Naive B cell (primary cell): ENCODE measurements at regions not wholly inside any gene's neighbourhood (a gene's known extent, or its start where the extent isn't known, plus 50 kb on each side); places are given as distances from the start of the nearest gene placed in this dataset.

Experiments used
- ATAC-seq, 2 donors: fragments of 150-1000 bp; cut with Tn5 transposase; 2 replicates each; pipeline ENCODE4 v1.10.0; 2021; ENCODE audit warnings: low read depth in 2 of 2, mild to moderate bottlenecking in 2 of 2, moderate library complexity in 2 of 2
- DNase-seq: peaks from one replicate; pipeline ENCODE4 v3.0.0; 2022
- H3K27ac Mint-ChIP-seq, 6 donors: one replicate each; pipeline ENCODE4 v1.8.0; 2020 to 2022; ENCODE audit warnings: mild to moderate bottlenecking in 6 of 6, mixed read lengths in 6 of 6, moderate library complexity in 5 of 6, inconsistent platforms in 2 of 6
- H3K27me3 Mint-ChIP-seq, 3 donors: one replicate each; pipeline ENCODE4 v1.8.0; 2021 to 2022; ENCODE audit warnings: mixed read lengths in 3 of 3, mild to moderate bottlenecking in 1 of 3
- H3K36me3 Mint-ChIP-seq, 2 donors: one replicate each; pipeline ENCODE4 v1.8.0; 2020 to 2022; ENCODE audit warnings: mixed read lengths in 2 of 2, inconsistent platforms in 1 of 2, mild to moderate bottlenecking in 1 of 2
- H3K4me1 Mint-ChIP-seq, 3 donors: one replicate each; pipeline ENCODE4 v1.8.0; 2020 to 2022; ENCODE audit warnings: mixed read lengths in 3 of 3, inconsistent platforms in 1 of 3, mild to moderate bottlenecking in 1 of 3, moderate library complexity in 1 of 3
- H3K4me3 Mint-ChIP-seq, 8 donors: one replicate each; pipeline ENCODE4 v1.8.0; 2020 to 2022; ENCODE audit warnings: mild to moderate bottlenecking in 8 of 8, mixed read lengths in 8 of 8, moderate library complexity in 8 of 8, inconsistent platforms in 2 of 8
- H3K9me3 Mint-ChIP-seq, 7 donors: one replicate each; pipeline ENCODE4 v1.8.0; 2020 to 2022; ENCODE audit warnings: mixed read lengths in 7 of 7, mild to moderate bottlenecking in 5 of 7, inconsistent platforms in 2 of 7, moderate library complexity in 1 of 7

- no peak overlapping the region for H3K27ac Mint-ChIP-seq
- H3K9me3 Mint-ChIP-seq = peaks cover 0 to 6% (median 2%) of the 10 kb centered on the region in 7 donors
- DNase-seq = no peak
- ATAC-seq = no peak
- no peaks in the 10 kb centered on the region for H3K36me3 Mint-ChIP-seq
- H3K4me1 Mint-ChIP-seq = no peaks in the 10 kb centered on the region
- no peak overlapping the region for H3K4me3 Mint-ChIP-seq
- peaks cover 14 to 32% (median 17%) of the 10 kb centered on the region in 3 donors for H3K27me3 Mint-ChIP-seq
Measured at GRCh38 chr18:51426996-51427395, 229.5 kb upstream of the MEX3C start.

- H3K27ac Mint-ChIP-seq = no peak overlapping the region
- H3K27me3 Mint-ChIP-seq = peaks cover 25 to 36% (median 26%) of the 10 kb centered on the region in 3 donors
- H3K4me3 Mint-ChIP-seq = no peak overlapping the region
- no peaks in the 10 kb centered on the region for H3K36me3 Mint-ChIP-seq
- H3K4me1 Mint-ChIP-seq = no peaks in the 10 kb centered on the region
- DNase-seq (no peak), ATAC-seq (no peak)
- H3K9me3 Mint-ChIP-seq = peaks cover 0 to 6% (median 4%) of the 10 kb centered on the region in 7 donors
Measured at GRCh38 chr18:51429644-51430043, 232.2 kb upstream of the MEX3C start.

GRCh38 chr18:51430538-51430937 is 233.1 kb upstream of the MEX3C start:
- no peak for ATAC-seq
- peaks cover 18 to 29% (median 21%) of the 10 kb centered on the region in 3 donors for H3K27me3 Mint-ChIP-seq
- no peak for DNase-seq
- H3K36me3 Mint-ChIP-seq = no peaks in the 10 kb centered on the region
- H3K4me1 Mint-ChIP-seq = no peaks in the 10 kb centered on the region
- peak overlapping the region in 1 of 6 donors; percentile 1 for H3K27ac Mint-ChIP-seq
- peaks cover 0 to 6% (median 4%) of the 10 kb centered on the region in 7 donors for H3K9me3 Mint-ChIP-seq
- H3K4me3 Mint-ChIP-seq = no peak overlapping the region

GRCh38 chr18:51433296-51433695 is 235.8 kb upstream of the MEX3C start:
- Mint-ChIP-seq H3K36me3 (no peaks in the 10 kb centered on the region), H3K4me1 (no peaks in the 10 kb centered on the region), H3K4me3 (no peak overlapping the region), H3K9me3 (peaks cover 0 to 6% (median 4%) of the 10 kb centered on the region in 7 donors), H3K27me3 (peaks cover 23 to 38% (median 34%) of the 10 kb centered on the region in 3 donors), H3K27ac (no peak overlapping the region)
- ATAC-seq (no peak), DNase-seq (no peak)

DNA sequence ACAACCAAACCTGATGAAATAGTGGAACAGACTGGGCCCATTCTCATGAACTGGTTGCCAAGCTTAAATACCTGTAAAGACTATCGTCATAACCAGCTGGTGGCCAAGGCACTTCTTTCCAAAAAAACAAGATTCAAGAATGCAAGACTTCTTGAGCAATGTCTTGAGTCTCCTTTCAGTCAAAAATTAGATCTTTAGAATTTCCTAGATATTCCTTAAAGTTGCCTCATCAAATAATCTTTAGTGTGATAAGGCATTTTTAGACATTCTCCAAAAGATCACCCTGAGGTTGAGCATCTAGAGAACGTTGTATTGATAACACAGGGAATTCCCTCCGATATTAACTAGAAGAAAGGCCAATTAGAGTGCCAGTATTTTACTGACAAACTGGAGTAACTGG is 236.4 kb upstream of the MEX3C start:
- H3K4me1 Mint-ChIP-seq = no peaks in the 10 kb centered on the region
- H3K4me3 Mint-ChIP-seq = no peak overlapping the region
- no peak for DNase-seq
- H3K9me3 Mint-ChIP-seq = peaks cover 0 to 6% (median 4%) of the 10 kb centered on the region in 7 donors
- no peak overlapping the region for H3K27ac Mint-ChIP-seq
- H3K27me3 Mint-ChIP-seq = peaks cover 29 to 41% (median 34%) of the 10 kb centered on the region in 3 donors
- no peaks in the 10 kb centered on the region for H3K36me3 Mint-ChIP-seq
- ATAC-seq = no peak

DNA sequence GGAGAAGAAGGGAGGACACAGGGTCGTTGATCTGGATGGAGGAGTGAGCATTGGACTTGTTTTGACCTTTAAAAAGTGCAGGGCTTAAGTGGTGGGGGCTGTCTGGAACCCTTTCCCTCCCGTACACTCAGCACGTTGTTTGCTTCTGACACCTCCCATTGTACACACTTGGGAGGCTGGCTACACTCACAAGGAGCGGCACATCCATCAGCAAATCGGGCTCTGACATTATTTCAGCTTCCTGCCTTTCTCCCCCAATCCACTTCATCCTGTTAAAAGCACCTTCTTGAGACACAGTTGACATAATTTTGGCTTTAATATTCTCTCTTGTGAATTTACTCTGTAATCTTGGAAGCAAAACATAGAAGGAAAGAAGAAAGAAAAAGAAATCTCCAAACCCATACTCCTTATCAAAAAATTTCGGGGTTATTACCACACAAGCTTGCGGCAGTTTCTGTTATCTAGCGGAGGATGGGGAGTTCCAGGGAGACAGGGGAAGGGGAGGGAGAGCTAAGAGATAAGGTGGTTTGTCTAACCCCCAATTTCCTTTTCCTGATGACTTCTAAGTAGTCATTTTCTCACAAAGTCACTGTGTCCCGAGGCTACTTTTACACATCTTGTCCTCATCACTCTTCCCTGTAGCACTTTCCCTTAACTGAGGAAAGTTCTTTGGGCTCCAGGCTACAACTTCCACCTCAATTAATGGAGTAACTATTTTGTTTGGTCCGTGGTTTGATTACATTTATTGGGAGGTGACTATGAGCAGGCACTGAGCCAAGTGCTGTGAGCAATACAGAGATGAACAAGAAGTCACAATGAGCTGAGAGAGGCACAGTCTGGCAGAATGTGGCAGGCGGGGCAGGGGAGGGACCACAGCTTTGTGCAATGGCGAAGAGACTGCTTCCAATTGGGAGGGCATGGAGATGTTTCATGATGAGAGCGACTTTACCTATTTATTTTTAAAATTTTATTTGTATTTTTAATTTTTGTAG is 240.1 kb upstream of the MEX3C start:
- DNase-seq (no peak), ATAC-seq (no peak)
- peaks cover 26 to 36% (median 34%) of the 10 kb centered on the region in 3 donors for H3K27me3 Mint-ChIP-seq
- H3K27ac Mint-ChIP-seq = no peak overlapping the region
- H3K4me1 Mint-ChIP-seq = no peaks in the 10 kb centered on the region
- H3K36me3 Mint-ChIP-seq = no peaks in the 10 kb centered on the region
- no peak overlapping the region for H3K4me3 Mint-ChIP-seq
- peaks cover 0 to 4% (median 0%) of the 10 kb centered on the region in 7 donors for H3K9me3 Mint-ChIP-seq

DNA sequence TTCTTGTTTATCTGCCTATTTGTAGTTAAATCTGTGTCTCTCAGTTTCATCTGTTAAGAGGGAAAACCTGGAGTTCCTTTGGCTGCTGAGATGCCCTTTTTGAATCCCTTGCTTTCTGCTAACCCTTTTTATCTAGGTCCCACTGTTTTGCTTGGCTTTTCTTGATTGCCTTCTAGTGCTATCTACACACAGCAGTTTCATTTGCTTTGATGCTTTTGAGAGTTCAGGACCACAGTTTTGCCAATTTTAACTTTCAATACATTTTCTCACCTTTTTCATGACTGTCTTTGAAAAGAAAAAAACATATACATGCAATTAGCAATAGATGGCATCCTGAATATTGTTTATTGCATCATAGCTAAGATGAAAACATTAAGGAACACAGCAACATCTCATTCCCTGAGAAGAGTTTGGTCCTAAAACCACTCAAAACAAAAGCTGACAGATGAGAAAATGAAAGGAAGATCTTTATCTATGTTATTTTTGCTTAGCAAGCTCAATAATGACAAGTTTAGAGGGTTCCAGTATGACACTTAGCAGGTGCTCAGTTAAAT is 241.4 kb upstream of the MEX3C start:
- no peak for ATAC-seq
- Mint-ChIP-seq H3K4me1 (no peaks in the 10 kb centered on the region), H3K9me3 (peaks cover 0 to 2% (median 0%) of the 10 kb centered on the region in 7 donors), H3K27ac (no peak overlapping the region), H3K4me3 (peak overlapping the region in 1 of 8 donors; percentile 12), H3K27me3 (peaks cover 23 to 43% (median 36%) of the 10 kb centered on the region in 3 donors), H3K36me3 (no peaks in the 10 kb centered on the region)
- DNase-seq = no peak

DNA sequence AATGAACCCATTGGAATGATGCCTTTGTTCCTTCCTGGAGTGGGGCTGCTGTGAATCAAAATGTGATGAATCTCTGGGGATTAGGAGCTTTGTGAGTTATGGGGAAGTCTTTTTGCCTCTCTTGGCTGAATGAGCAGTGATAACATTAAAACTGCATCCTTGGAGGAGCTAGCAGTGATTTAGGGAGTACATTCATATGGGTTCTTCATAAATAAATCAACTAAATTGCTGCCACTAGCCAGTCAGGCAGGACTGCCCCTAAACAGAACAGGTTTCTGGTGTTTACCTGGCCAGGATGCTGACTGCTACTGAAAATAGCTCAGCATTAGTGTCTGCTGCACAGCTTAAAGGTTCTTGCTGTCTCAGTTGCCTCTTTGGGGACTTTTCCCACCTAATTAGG is 244.5 kb upstream of the MEX3C start:
- H3K9me3 Mint-ChIP-seq = peaks cover 0 to 2% (median 0%) of the 10 kb centered on the region in 7 donors
- DNase-seq (no peak), ATAC-seq (no peak)
- H3K4me1 Mint-ChIP-seq = no peaks in the 10 kb centered on the region
- peaks cover 18 to 45% (median 38%) of the 10 kb centered on the region in 3 donors for H3K27me3 Mint-ChIP-seq
- no peaks in the 10 kb centered on the region for H3K36me3 Mint-ChIP-seq
- no peak overlapping the region for H3K27ac Mint-ChIP-seq
- H3K4me3 Mint-ChIP-seq = no peak overlapping the region

DNA sequence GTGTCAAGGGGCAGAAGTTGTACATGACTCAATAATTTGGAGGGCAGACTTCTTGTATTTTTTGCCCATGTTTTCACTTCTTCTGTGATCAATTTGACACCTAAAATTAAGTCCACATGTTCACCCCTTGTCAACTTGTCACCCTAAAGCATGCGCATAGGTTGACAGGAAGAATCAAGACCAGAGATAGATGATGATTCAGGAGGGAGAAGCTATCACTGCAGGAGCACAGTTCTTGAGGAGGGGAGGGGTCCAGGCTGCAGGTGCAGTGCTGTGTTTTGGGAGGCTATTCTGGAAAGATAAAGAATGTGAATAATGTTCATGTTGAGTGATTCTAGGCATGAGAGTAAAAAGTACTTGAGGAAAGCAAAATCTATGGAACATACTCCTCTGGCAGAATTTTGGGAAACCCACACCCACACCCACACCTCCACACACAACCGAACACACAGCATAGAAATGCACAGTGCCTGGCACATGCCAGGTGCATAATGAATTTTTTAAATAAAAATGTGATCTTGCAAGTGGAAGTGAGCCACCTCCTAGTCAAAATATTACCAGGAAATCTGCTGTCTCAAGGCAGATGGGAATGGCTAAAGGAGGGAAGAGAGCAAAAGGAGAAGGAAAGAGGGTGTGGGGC is 249.2 kb upstream of the MEX3C start:
- H3K27me3 Mint-ChIP-seq = peaks cover 0 to 40% (median 34%) of the 10 kb centered on the region in 3 donors

GRCh38 chr18:51447351-51448342 is 250.2 kb upstream of the MEX3C start:
- Mint-ChIP-seq H3K4me1 (no peaks in the 10 kb centered on the region), H3K27ac (no peak overlapping the region), H3K9me3 (peaks cover 0 to 4% (median 0%) of the 10 kb centered on the region in 7 donors), H3K4me3 (no peak overlapping the region), H3K27me3 (peaks cover 0 to 37% (median 33%) of the 10 kb centered on the region in 3 donors), H3K36me3 (no peaks in the 10 kb centered on the region)
- DNase-seq (no peak), ATAC-seq (no peak)

More for the DNA sequence above, 249.2 kb upstream of the MEX3C start:
- H3K36me3 Mint-ChIP-seq = no peaks in the 10 kb centered on the region
- H3K9me3 Mint-ChIP-seq = peaks cover 0 to 4% (median 0%) of the 10 kb centered on the region in 7 donors
- H3K4me1 Mint-ChIP-seq = no peaks in the 10 kb centered on the region
- DNase-seq (no peak), ATAC-seq (no peak)
- H3K27ac Mint-ChIP-seq = no peak overlapping the region
- H3K4me3 Mint-ChIP-seq = no peak overlapping the region

DNA sequence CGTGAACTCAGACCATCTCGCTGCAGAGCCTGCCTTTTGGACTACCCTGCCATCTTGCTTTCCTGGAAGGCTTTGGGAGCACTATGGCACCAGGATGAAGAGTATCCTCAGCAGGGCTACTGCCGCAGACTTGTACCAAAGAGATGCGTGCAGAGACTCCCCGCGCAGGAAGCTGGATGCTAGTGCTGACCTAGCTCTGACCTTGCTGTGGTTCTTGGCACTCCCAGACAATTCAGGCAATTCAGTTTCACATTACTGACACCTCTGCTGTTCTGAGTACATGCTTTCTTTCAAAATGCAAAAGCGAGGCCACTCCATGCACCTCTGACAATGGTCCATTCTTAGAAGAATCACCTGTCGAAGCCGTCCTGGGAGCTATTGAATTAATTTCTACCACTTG is 251.5 kb upstream of the MEX3C start:
- Mint-ChIP-seq H3K36me3 (no peaks in the 10 kb centered on the region), H3K9me3 (peaks cover 0 to 4% (median 0%) of the 10 kb centered on the region in 7 donors), H3K4me3 (no peak overlapping the region), H3K4me1 (no peaks in the 10 kb centered on the region), H3K27ac (no peak overlapping the region), H3K27me3 (peaks cover 0 to 27% (median 24%) of the 10 kb centered on the region in 3 donors)
- DNase-seq = no peak
- ATAC-seq = no peak

- no peak overlapping the region for H3K4me3 Mint-ChIP-seq
- no peak overlapping the region for H3K27ac Mint-ChIP-seq
- ATAC-seq (no peak), DNase-seq (no peak)
- no peaks in the 10 kb centered on the region for H3K4me1 Mint-ChIP-seq
- H3K27me3 Mint-ChIP-seq = peaks cover 3 to 13% (median 7%) of the 10 kb centered on the region in 3 donors
- no peaks in the 10 kb centered on the region for H3K36me3 Mint-ChIP-seq
- peaks cover 0 to 4% (median 2%) of the 10 kb centered on the region in 7 donors for H3K9me3 Mint-ChIP-seq
Measured at GRCh38 chr18:51453594-51453993, 256.1 kb upstream of the MEX3C start.
